ENCODE measurements at regions not wholly inside any gene's neighbourhood (a gene's known extent, or its start where the extent isn't known, plus 50 kb on each side); places are given as distances from the start of the nearest gene placed in this dataset.

- H3K9me3 ChIP-seq (ENCODE audit: low read depth) = no peaks in the 10 kb centered on the region
- H3K79me2 ChIP-seq = no peaks in the 10 kb centered on the region
- no peaks in the 10 kb centered on the region for H3K9me2 ChIP-seq (replicated peaks; ENCODE audit: insufficient read depth)
- no peak for DNase-seq (ENCODE audit: low spot score)
- H3K36me3 ChIP-seq (replicated peaks; ENCODE audit: insufficient read depth, low read depth) = no peaks in the 10 kb centered on the region
- 88% methylated on average over 4 of the region's 4 CpGs for WGBS (ENCODE audit: low lambda C conversion rate, missing lambda C conversion rate)
- H3K27ac ChIP-seq = no peak overlapping the region
- no peak for TF ChIP-seq EZH2phosphoT487 (IDR thresholded peaks at IDR 0.05; ENCODE audit: low read depth, severe bottlenecking, unreplicated experiment)
- TF ChIP-seq EZH2 (IDR thresholded peaks at IDR 0.05; ENCODE audit: borderline replicate concordance) = no peak
- TF ChIP-seq CTCF (IDR thresholded peaks at IDR 0.05; ENCODE audit: poor library complexity) = no peak
- no peaks in the 10 kb centered on the region for H4K20me1 ChIP-seq (ENCODE audit: insufficient read depth, poor library complexity, severe bottlenecking)
- no peak overlapping the region for H3K4me3 ChIP-seq
- no peaks in the 10 kb centered on the region for H3K27me3 ChIP-seq
- no peaks in the 10 kb centered on the region for H3K4me1 ChIP-seq (ENCODE audit: insufficient read depth)
- no peak overlapping the region for H2AFZ ChIP-seq
- no peak overlapping the region for H3K4me2 ChIP-seq
These were observed 228.8 kb upstream of the RGMA start for GRCh38 chr15:93317772-93318171.

- H3K36me3 ChIP-seq (replicated peaks; ENCODE audit: insufficient read depth, low read depth) = no peaks in the 10 kb centered on the region
- no peaks in the 10 kb centered on the region for H3K9me2 ChIP-seq (replicated peaks; ENCODE audit: insufficient read depth)
- no peak overlapping the region for H3K4me3 ChIP-seq
- no peaks in the 10 kb centered on the region for H3K79me2 ChIP-seq
- no peak overlapping the region for H3K27ac ChIP-seq
- no peaks in the 10 kb centered on the region for H4K20me1 ChIP-seq (ENCODE audit: insufficient read depth, poor library complexity, severe bottlenecking)
- H3K27me3 ChIP-seq = no peaks in the 10 kb centered on the region
- DNase-seq (ENCODE audit: low spot score) = no peak
- no peak overlapping the region for H2AFZ ChIP-seq
- no peaks in the 10 kb centered on the region for H3K9me3 ChIP-seq (ENCODE audit: low read depth)
- H3K4me1 ChIP-seq (ENCODE audit: insufficient read depth) = no peaks in the 10 kb centered on the region
- 92% methylated on average over 5 of the region's 5 CpGs for WGBS (ENCODE audit: low lambda C conversion rate, missing lambda C conversion rate)
- no peak for TF ChIP-seq CTCF (IDR thresholded peaks at IDR 0.05; ENCODE audit: poor library complexity)
- TF ChIP-seq EZH2phosphoT487 (IDR thresholded peaks at IDR 0.05; ENCODE audit: low read depth, severe bottlenecking, unreplicated experiment) = no peak
- no peak for TF ChIP-seq EZH2 (IDR thresholded peaks at IDR 0.05; ENCODE audit: borderline replicate concordance)
- no peak overlapping the region for H3K4me2 ChIP-seq
These were observed 225.2 kb upstream of the RGMA start for GRCh38 chr15:93314245-93314644.

GRCh38 chr15:93312891-93313486 is 224.0 kb upstream of the RGMA start:
- H3K79me2 ChIP-seq = no peaks in the 10 kb centered on the region
- no peaks in the 10 kb centered on the region for H3K27me3 ChIP-seq
- H2AFZ ChIP-seq = no peak overlapping the region
- no peak overlapping the region for H3K4me2 ChIP-seq
- TF ChIP-seq EZH2 (IDR thresholded peaks at IDR 0.05; ENCODE audit: borderline replicate concordance) (no peak), EZH2phosphoT487 (IDR thresholded peaks at IDR 0.05; ENCODE audit: low read depth, severe bottlenecking, unreplicated experiment) (no peak), CTCF (IDR thresholded peaks at IDR 0.05; ENCODE audit: poor library complexity) (no peak)
- WGBS (ENCODE audit: low lambda C conversion rate, missing lambda C conversion rate) = 60% methylated on average over 7 of the region's 7 CpGs
- H3K27ac ChIP-seq = no peak overlapping the region
- no peak overlapping the region for H3K4me3 ChIP-seq
- H3K36me3 ChIP-seq (replicated peaks; ENCODE audit: insufficient read depth, low read depth) = no peaks in the 10 kb centered on the region
- H3K9me2 ChIP-seq (replicated peaks; ENCODE audit: insufficient read depth) = no peaks in the 10 kb centered on the region
- H3K4me1 ChIP-seq (ENCODE audit: insufficient read depth) = no peaks in the 10 kb centered on the region
- DNase-seq (ENCODE audit: low spot score) = no peak
- no peaks in the 10 kb centered on the region for H3K9me3 ChIP-seq (ENCODE audit: low read depth)
- no peaks in the 10 kb centered on the region for H4K20me1 ChIP-seq (ENCODE audit: insufficient read depth, poor library complexity, severe bottlenecking)

Measured in hepatocyte (in vitro differentiated cells).